ENCODE measurements at regions not wholly inside any gene's neighbourhood (a gene's known extent, or its start where the extent isn't known, plus 50 kb on each side); places are given as distances from the start of the nearest gene placed in this dataset.

DNA sequence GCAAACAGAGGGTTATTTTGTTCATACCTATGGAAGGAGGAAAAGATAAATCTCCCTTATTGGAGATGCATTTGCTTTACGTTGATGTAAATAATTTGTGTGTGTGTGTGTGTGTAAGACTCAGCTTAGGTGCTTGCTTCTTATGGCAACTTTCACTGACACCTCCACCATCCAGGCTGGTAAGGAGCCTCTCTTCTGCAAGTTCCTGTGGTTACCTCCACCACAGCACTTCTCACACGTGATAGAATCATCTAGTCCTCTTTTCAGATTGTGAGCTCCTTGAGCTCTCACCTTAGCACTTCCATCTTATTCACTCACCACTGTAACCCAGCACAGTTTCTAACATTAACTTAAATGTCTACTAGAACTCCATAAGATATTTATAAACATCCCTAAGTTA, 553.7 kb downstream of the FGF13 start:
- H3K79me2 ChIP-seq (ENCODE audit: insufficient read depth, low read length), result no peaks in the 10 kb centered on the region
- no peak overlapping the region for H3K4me3 ChIP-seq (ENCODE audit: insufficient read depth, low read length, poor library complexity, severe bottlenecking)
- H2AFZ ChIP-seq (ENCODE audit: low read depth, low read length, severe bottlenecking), result no peak overlapping the region
- no peaks in the 10 kb centered on the region for H4K20me1 ChIP-seq (ENCODE audit: low read depth, low read length)
- no peaks in the 10 kb centered on the region for H3F3A ChIP-seq (ENCODE audit: insufficient read depth)
- H3K9me2 ChIP-seq (replicated peaks; ENCODE audit: insufficient read depth, low read length), result no peaks in the 10 kb centered on the region
- H3K9me3 ChIP-seq (ENCODE audit: insufficient read depth, low read length), result no peaks in the 10 kb centered on the region
- H3K36me3 ChIP-seq (ENCODE audit: low read length), result no peaks in the 10 kb centered on the region
- no peak overlapping the region for H3K9ac ChIP-seq (ENCODE audit: low read length)
- TF ChIP-seq EZH2phosphoT487 (conservative IDR thresholded peaks at IDR 0.05; ENCODE audit: low read length) (no peak), CTCF (IDR thresholded peaks at IDR 0.05; ENCODE audit: insufficient read depth, low read length, poor library complexity, severe bottlenecking) (no peak)
- no peaks in the 10 kb centered on the region for H3K27me3 ChIP-seq (ENCODE audit: low read length)
- no peak overlapping the region for H3K4me2 ChIP-seq (ENCODE audit: low read depth, low read length, poor library complexity, severe bottlenecking)
- H3K27ac ChIP-seq (ENCODE audit: low read depth, low read length), result no peak overlapping the region

DNA sequence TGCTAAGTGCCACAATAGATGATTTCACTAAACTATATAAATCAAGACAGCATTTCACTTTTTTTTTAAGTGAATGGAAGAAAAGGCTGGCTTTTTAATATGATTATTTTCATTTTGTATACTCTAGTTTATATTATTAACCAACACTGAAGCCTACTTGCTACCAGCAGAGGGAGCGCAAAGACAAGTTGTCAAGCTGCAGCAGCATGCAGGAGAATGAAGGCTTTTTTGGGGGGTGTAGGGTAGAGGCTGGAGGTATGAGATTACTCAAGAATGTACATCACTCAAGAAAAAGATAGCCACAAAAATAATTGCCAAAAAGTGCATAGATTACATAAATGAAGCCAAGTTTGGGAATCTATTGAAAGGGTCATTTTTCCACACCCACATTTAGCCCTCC, 519.5 kb downstream of the FGF13 start:
- H3K27me3 ChIP-seq (ENCODE audit: low read length), result no peaks in the 10 kb centered on the region
- no peaks in the 10 kb centered on the region for H3K79me2 ChIP-seq (ENCODE audit: insufficient read depth, low read length)
- H2AFZ ChIP-seq (ENCODE audit: low read depth, low read length, severe bottlenecking), result no peak overlapping the region
- H3K9me3 ChIP-seq (ENCODE audit: insufficient read depth, low read length), result no peaks in the 10 kb centered on the region
- H3K9ac ChIP-seq (ENCODE audit: low read length), result no peak overlapping the region
- H3K9me2 ChIP-seq (replicated peaks; ENCODE audit: insufficient read depth, low read length), result no peaks in the 10 kb centered on the region
- H3F3A ChIP-seq (ENCODE audit: insufficient read depth), result no peaks in the 10 kb centered on the region
- H3K4me2 ChIP-seq (ENCODE audit: low read depth, low read length, poor library complexity, severe bottlenecking), result no peak overlapping the region
- no peaks in the 10 kb centered on the region for H4K20me1 ChIP-seq (ENCODE audit: low read depth, low read length)
- no peak overlapping the region for H3K27ac ChIP-seq (ENCODE audit: low read depth, low read length)
- H3K36me3 ChIP-seq (ENCODE audit: low read length), result no peaks in the 10 kb centered on the region
- no peak overlapping the region for H3K4me3 ChIP-seq (ENCODE audit: insufficient read depth, low read length, poor library complexity, severe bottlenecking)
- TF ChIP-seq CTCF (IDR thresholded peaks at IDR 0.05; ENCODE audit: insufficient read depth, low read length, poor library complexity, severe bottlenecking) (no peak), EZH2phosphoT487 (conservative IDR thresholded peaks at IDR 0.05; ENCODE audit: low read length) (no peak)

DNA sequence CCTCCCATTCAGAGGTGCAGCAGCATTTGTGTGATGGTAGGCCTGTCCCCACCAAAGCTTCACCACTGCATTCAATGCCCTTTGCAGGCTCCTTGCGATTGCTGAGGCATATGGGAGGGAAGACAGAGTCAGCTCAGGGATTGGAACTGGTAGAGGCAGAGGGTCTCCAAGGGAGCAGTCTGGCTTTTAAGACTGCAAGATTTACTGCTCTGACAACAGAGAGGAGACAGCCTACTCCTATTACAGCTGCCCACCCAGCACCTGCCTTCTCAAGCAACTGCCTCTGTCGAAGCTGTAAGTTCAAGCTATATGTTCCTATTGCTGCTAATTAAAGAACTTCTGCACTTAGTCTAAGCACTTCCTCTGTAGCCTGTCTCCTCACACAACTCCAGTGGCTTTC, 481.8 kb downstream of the FGF13 start:
- TF ChIP-seq EZH2phosphoT487 (conservative IDR thresholded peaks at IDR 0.05; ENCODE audit: low read length) (no peak), CTCF (IDR thresholded peaks at IDR 0.05; ENCODE audit: insufficient read depth, low read length, poor library complexity, severe bottlenecking) (no peak)
- H3F3A ChIP-seq (ENCODE audit: insufficient read depth), result no peaks in the 10 kb centered on the region

GRCh38 chrX:138240266-138240665, 471.3 kb downstream of the FGF13 start:
- Histone ChIP-seq H3K36me3 (ENCODE audit: low read length) (no peaks in the 10 kb centered on the region), H3K4me2 (ENCODE audit: low read depth, low read length, poor library complexity, severe bottlenecking) (no peak overlapping the region), H3F3A (ENCODE audit: insufficient read depth) (no peaks in the 10 kb centered on the region), H3K4me3 (ENCODE audit: insufficient read depth, low read length, poor library complexity, severe bottlenecking) (no peak overlapping the region), H3K9me3 (ENCODE audit: insufficient read depth, low read length) (no peaks in the 10 kb centered on the region), H4K20me1 (ENCODE audit: low read depth, low read length) (no peaks in the 10 kb centered on the region), H3K27me3 (ENCODE audit: low read length) (no peaks in the 10 kb centered on the region), H3K79me2 (ENCODE audit: insufficient read depth, low read length) (no peaks in the 10 kb centered on the region), H3K9ac (ENCODE audit: low read length) (no peak overlapping the region), H3K9me2 (replicated peaks; ENCODE audit: insufficient read depth, low read length) (no peaks in the 10 kb centered on the region), H2AFZ (ENCODE audit: low read depth, low read length, severe bottlenecking) (no peak overlapping the region), H3K27ac (ENCODE audit: low read depth, low read length) (no peak overlapping the region)
- TF ChIP-seq EZH2phosphoT487 (conservative IDR thresholded peaks at IDR 0.05; ENCODE audit: low read length), result no peak
- no peak for TF ChIP-seq CTCF (IDR thresholded peaks at IDR 0.05; ENCODE audit: insufficient read depth, low read length, poor library complexity, severe bottlenecking)

More for the DNA sequence above, 481.8 kb downstream of the FGF13 start:
- H3K9ac ChIP-seq (ENCODE audit: low read length), result no peak overlapping the region
- H3K9me2 ChIP-seq (replicated peaks; ENCODE audit: insufficient read depth, low read length), result no peaks in the 10 kb centered on the region
- H3K4me3 ChIP-seq (ENCODE audit: insufficient read depth, low read length, poor library complexity, severe bottlenecking), result no peak overlapping the region
- no peaks in the 10 kb centered on the region for H4K20me1 ChIP-seq (ENCODE audit: low read depth, low read length)
- no peak overlapping the region for H3K27ac ChIP-seq (ENCODE audit: low read depth, low read length)
- H2AFZ ChIP-seq (ENCODE audit: low read depth, low read length, severe bottlenecking), result no peak overlapping the region
- no peaks in the 10 kb centered on the region for H3K36me3 ChIP-seq (ENCODE audit: low read length)
- no peak overlapping the region for H3K4me2 ChIP-seq (ENCODE audit: low read depth, low read length, poor library complexity, severe bottlenecking)
- H3K9me3 ChIP-seq (ENCODE audit: insufficient read depth, low read length), result no peaks in the 10 kb centered on the region
- H3K27me3 ChIP-seq (ENCODE audit: low read length), result no peaks in the 10 kb centered on the region
- no peaks in the 10 kb centered on the region for H3K79me2 ChIP-seq (ENCODE audit: insufficient read depth, low read length)
